ENCODE measurements at regions not wholly inside any gene's neighbourhood (a gene's known extent, or its start where the extent isn't known, plus 50 kb on each side); places are given as distances from the start of the nearest gene placed in this dataset.

DNA sequence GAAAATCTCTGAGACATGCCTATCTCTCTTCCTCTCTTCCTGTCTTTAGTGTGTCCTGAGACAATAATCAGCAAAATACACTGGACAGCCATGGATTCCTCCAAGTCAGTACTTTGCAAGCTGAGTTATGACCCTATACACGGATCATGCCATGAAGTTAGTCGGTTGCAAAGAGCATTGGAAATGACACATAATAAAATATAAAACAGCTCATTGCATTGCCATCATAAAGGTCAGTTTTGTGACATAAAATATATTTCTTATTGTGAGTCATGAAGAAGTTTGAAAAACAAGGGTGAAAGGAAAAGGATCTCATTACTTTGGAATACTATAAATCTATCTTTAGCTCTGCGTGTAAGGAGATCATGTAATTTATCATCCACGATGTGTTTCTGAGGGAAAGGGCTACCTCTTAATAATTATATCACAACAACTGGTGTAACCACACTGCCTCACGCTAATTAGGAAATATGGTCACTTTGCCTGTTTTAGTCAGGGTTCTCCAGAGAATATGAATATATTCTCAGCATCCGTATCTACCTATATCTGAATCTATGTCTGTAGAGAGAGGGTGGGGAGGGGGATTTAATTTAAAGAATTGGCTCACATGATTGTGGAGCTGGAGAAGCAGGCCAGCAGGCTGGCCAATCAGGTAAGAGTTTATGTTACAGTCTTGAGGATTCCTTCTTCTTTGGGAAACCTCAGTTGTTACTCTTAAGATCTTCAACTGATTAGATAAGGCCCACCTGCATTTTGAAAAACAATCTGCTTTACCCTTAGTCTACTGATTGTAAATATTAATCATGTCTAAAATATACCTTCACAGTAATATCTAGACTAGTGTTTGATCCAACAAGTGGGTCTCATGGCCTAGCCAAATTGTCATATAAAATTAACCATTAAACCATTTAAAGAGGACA, 198.8 kb downstream of the FAT3 start:
- Mint-ChIP-seq H3K4me3 (no peak overlapping the region), H3K36me3 (ENCODE audit: insufficient read depth) (peaks cover 1% of the 10 kb centered on the region), H3K27me3 (no peaks in the 10 kb centered on the region), H3K27ac (ENCODE audit: low read depth) (no peak overlapping the region), H3K4me1 (no peaks in the 10 kb centered on the region), H3K9me3 (peaks cover 14% of the 10 kb centered on the region)
- ATAC-seq (replicated peaks; ENCODE audit: extremely low read depth, poor library complexity, severe bottlenecking) (no peak), DNase-seq (ENCODE audit: low spot score in 2 of 2) (no peak)

DNA sequence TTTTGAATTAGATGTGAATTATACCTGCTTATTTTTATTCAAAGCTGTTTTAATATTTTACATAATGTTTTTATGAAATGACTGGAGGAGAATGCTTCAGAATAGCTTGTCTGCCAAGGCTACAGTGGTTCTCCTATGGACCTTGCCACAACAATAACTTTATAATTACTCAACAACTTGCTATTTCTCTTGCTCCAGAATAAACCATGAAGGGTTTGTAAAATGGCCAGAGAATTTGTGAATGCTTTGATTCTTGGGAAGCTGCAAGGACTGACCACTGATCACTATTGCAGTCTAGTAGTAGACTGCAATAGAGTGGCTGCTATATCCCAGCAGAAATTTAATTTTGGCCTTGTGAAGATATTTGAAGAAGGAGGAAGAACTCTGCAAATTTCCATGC, 199.7 kb downstream of the FAT3 start:
- Mint-ChIP-seq H3K9me3 (peaks cover 16% of the 10 kb centered on the region), H3K36me3 (ENCODE audit: insufficient read depth) (peaks cover 1% of the 10 kb centered on the region), H3K4me1 (no peaks in the 10 kb centered on the region), H3K4me3 (no peak overlapping the region), H3K27ac (ENCODE audit: low read depth) (no peak overlapping the region), H3K27me3 (no peaks in the 10 kb centered on the region)
- ATAC-seq (replicated peaks; ENCODE audit: extremely low read depth, poor library complexity, severe bottlenecking) = no peak
- no peak for DNase-seq (ENCODE audit: low spot score in 2 of 2)

- H3K9me3 Mint-ChIP-seq = peaks cover 21% of the 10 kb centered on the region
- H3K27me3 Mint-ChIP-seq = no peaks in the 10 kb centered on the region
- ATAC-seq (replicated peaks; ENCODE audit: extremely low read depth, poor library complexity, severe bottlenecking) (no peak), DNase-seq (ENCODE audit: low spot score in 2 of 2) (no peak)
- peaks cover 1% of the 10 kb centered on the region for H3K36me3 Mint-ChIP-seq (ENCODE audit: insufficient read depth)
- H3K4me1 Mint-ChIP-seq = no peaks in the 10 kb centered on the region
- no peak overlapping the region for H3K4me3 Mint-ChIP-seq
- H3K27ac Mint-ChIP-seq (ENCODE audit: low read depth) = no peak overlapping the region
Observed at GRCh38 chr11:92425127-92425526, 200.5 kb downstream of the FAT3 start.

DNA sequence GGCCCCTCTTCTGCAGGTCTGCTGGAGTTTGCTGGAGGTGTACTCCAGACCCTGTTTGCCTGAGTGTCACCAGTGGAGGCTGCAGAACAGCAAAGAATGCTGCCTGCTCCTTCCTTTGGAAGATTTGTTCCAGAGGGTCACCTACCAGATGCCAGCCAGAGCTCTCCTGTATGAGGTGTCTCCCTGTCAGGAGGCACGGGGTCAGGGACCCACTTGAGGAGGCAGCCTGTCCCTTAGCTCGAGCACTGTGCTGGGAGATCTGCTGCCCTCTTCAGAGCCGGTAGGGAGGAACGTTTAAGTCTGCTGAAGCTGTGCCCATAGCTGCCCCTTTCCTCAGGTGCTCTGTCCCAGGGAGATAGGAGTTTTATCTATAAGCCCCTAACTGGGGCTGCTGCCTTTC, 207.9 kb downstream of the FAT3 start:
- Mint-ChIP-seq H3K27me3 (no peaks in the 10 kb centered on the region), H3K9me3 (peaks cover 16% of the 10 kb centered on the region), H3K4me1 (no peaks in the 10 kb centered on the region), H3K36me3 (ENCODE audit: insufficient read depth) (no peaks in the 10 kb centered on the region), H3K4me3 (no peak overlapping the region), H3K27ac (ENCODE audit: low read depth) (no peak overlapping the region)
- no peak for ATAC-seq (replicated peaks; ENCODE audit: extremely low read depth, poor library complexity, severe bottlenecking)
- no peak for DNase-seq (ENCODE audit: low spot score in 2 of 2)

DNA sequence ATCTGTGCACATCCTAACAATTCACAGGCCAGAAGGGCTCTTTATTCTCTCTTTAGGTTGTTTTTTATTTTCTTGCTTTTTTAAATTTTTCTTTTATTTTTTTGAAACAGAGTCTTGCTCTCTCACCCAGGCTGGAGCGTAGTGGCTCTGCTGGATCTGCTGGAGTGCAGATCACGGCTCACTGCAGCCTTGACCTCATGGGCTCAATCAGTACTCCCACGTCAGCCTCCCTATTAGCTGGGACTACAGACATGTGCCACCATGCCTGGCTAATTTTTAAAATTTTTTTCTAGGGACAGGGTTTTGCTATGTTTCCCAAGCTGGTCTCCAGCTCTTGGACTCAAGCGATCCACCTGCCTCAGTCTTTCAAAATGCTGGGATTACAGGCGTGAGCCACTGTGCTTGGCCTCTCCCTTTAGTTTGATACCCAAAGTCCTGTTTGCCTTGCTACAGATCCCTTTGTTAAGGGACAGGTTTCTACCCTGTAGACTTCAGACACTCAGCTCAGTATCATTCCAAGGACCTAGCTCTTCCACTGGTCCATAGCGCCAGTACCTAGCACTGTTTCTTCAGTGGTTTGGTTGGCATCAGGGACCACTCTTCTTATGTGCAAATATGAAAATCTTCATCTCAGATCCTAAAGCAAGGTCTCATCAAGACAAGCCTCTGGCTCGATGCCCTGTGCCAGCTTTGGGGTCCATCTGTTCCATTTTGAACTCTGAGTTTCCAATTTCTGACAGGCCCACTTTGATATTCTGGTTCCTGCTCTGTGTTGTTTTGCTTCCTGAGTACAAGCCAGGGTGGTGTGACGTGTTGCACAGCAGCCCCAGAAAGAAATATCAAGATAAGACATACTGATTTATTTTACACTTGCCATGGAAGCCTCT, 211.7 kb downstream of the FAT3 start:
- no peak for ATAC-seq (replicated peaks; ENCODE audit: extremely low read depth, poor library complexity, severe bottlenecking)
- Mint-ChIP-seq H3K4me1 (no peaks in the 10 kb centered on the region), H3K36me3 (ENCODE audit: insufficient read depth) (no peaks in the 10 kb centered on the region), H3K4me3 (no peak overlapping the region), H3K27me3 (no peaks in the 10 kb centered on the region), H3K27ac (ENCODE audit: low read depth) (no peak overlapping the region), H3K9me3 (peaks cover 11% of the 10 kb centered on the region)
- DNase-seq (ENCODE audit: low spot score in 2 of 2) = no peak

DNA sequence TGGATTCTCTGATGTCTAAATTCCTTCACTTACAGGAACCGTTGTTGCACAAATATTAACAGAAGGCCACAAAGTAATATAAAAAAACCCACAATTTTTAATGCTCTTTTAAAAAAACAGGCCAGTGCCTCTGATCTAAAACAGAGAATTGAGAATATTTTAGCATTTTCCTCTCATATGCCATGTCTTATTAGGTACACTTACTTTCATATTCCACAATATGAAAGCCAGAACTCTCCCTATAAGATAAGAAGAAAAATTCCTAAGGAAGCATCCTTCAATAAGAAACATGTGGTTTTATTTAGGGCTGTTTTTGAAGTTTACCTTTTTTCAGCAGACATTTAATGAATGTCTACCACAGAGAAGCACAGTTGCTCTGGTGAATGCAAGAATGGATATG, 214.5 kb downstream of the FAT3 start:
- ATAC-seq (replicated peaks; ENCODE audit: extremely low read depth, poor library complexity, severe bottlenecking) (no peak), DNase-seq (ENCODE audit: low spot score in 2 of 2) (no peak)
- Mint-ChIP-seq H3K27ac (ENCODE audit: low read depth) (no peak overlapping the region), H3K27me3 (no peaks in the 10 kb centered on the region), H3K36me3 (ENCODE audit: insufficient read depth) (no peaks in the 10 kb centered on the region), H3K4me3 (no peak overlapping the region), H3K4me1 (no peaks in the 10 kb centered on the region), H3K9me3 (peaks cover 16% of the 10 kb centered on the region)

DNA sequence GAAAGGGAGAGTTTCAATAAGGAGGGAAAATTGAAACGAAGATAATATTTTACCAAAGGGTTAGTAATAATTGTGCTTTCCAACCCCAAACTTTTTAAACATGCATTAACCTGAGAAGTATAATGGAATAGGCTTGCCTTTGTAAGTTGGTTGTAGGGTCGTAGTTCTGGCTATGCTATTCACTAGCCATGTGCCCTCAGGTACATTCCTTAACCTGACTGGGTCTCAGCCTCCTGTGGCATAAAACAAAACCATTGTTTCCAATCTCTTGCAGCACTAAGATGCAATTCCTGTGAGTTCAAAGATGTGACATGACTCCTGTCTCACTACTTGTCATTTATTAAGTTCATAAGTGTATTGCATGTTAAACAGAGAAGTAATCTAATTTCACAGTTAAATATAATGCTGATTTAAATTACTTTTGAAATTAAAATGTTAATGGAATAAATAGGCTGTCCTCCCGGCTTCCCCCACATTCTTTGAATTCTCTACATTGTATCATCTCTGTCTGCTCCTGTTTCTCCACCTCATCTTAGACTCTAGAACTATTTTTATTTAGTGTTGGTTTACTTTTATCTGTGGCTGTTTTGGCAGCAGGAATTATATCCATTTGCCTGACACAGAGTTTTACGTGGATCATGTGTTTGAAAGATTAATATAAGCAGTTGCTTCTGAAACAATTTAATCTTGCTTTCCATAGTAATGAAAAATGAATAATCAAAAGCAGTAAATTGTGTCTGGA, 216.3 kb downstream of the FAT3 start:
- DNase-seq (ENCODE audit: low spot score in 2 of 2) (no peak), ATAC-seq (replicated peaks; ENCODE audit: extremely low read depth, poor library complexity, severe bottlenecking) (no peak)
- Mint-ChIP-seq H3K4me1 (no peaks in the 10 kb centered on the region), H3K4me3 (no peak overlapping the region), H3K9me3 (peaks cover 16% of the 10 kb centered on the region), H3K27ac (ENCODE audit: low read depth) (no peak overlapping the region), H3K27me3 (no peaks in the 10 kb centered on the region), H3K36me3 (ENCODE audit: insufficient read depth) (no peaks in the 10 kb centered on the region)

- ATAC-seq (replicated peaks; ENCODE audit: extremely low read depth, poor library complexity, severe bottlenecking) = no peak
- Mint-ChIP-seq H3K4me3 (no peak overlapping the region), H3K27me3 (no peaks in the 10 kb centered on the region), H3K36me3 (ENCODE audit: insufficient read depth) (no peaks in the 10 kb centered on the region), H3K27ac (ENCODE audit: low read depth) (no peak overlapping the region), H3K9me3 (peaks cover 16% of the 10 kb centered on the region), H3K4me1 (no peaks in the 10 kb centered on the region)
- no peak for DNase-seq (ENCODE audit: low spot score in 2 of 2)
Observed at GRCh38 chr11:92441443-92441726, 216.8 kb downstream of the FAT3 start.

DNA sequence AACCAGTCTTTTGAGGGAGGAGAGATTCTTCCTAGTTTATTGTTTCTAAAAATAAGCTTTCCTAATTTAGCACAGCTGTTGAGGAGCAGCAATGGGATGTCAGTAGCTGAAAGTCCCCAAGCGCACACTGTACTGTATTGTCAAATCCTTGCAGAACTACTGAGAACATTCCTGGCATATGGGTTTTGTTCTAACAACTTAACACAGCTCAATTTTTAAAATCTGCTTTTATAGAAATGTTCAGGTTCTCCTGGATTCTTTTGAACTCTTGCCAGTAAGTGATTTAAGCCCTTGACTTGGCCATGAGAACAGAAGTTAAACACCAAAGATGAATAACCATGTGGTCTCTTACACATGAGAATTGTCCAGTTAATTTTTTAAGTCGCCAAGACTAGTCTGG, 218.6 kb downstream of the FAT3 start:
- no peak for ATAC-seq (replicated peaks; ENCODE audit: extremely low read depth, poor library complexity, severe bottlenecking)
- no peak for DNase-seq (ENCODE audit: low spot score in 2 of 2)
- Mint-ChIP-seq H3K9me3 (peaks cover 11% of the 10 kb centered on the region), H3K27ac (ENCODE audit: low read depth) (no peak overlapping the region), H3K27me3 (no peaks in the 10 kb centered on the region), H3K4me1 (no peaks in the 10 kb centered on the region), H3K4me3 (no peak overlapping the region), H3K36me3 (ENCODE audit: insufficient read depth) (no peaks in the 10 kb centered on the region)

DNA sequence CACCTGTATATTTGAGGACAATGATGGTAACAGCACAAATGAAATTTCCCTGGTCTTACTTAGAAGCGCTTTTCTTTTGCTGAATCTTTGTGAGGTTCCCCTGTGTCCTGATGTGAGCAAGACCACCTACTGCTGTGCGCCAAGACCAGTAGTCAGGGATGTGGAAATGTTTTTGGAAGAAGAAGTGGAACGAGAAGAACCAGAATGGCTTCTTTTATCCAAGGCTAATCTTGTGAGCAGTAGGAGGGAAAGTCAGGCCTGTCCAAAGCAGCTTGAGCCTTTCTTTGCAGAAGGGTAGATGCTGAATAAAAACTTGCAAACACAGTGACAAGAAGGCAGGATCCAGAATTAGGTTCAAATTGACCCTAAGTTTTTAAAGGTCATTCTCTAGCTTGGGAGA, 223.0 kb downstream of the FAT3 start:
- DNase-seq (ENCODE audit: low spot score in 2 of 2) (no peak), ATAC-seq (replicated peaks; ENCODE audit: extremely low read depth, poor library complexity, severe bottlenecking) (no peak)
- Mint-ChIP-seq H3K4me3 (no peak overlapping the region), H3K9me3 (peaks cover 11% of the 10 kb centered on the region), H3K36me3 (ENCODE audit: insufficient read depth) (no peaks in the 10 kb centered on the region), H3K4me1 (no peaks in the 10 kb centered on the region), H3K27ac (ENCODE audit: low read depth) (no peak overlapping the region), H3K27me3 (no peaks in the 10 kb centered on the region)

- ATAC-seq (replicated peaks; ENCODE audit: extremely low read depth, poor library complexity, severe bottlenecking) (no peak), DNase-seq (ENCODE audit: low spot score in 2 of 2) (no peak)
- Mint-ChIP-seq H3K4me1 (no peaks in the 10 kb centered on the region), H3K36me3 (ENCODE audit: insufficient read depth) (no peaks in the 10 kb centered on the region), H3K27ac (ENCODE audit: low read depth) (no peak overlapping the region), H3K9me3 (peaks cover 6% of the 10 kb centered on the region), H3K4me3 (no peak overlapping the region), H3K27me3 (no peaks in the 10 kb centered on the region)
Observed at GRCh38 chr11:92449222-92449621, 224.6 kb downstream of the FAT3 start.

DNA sequence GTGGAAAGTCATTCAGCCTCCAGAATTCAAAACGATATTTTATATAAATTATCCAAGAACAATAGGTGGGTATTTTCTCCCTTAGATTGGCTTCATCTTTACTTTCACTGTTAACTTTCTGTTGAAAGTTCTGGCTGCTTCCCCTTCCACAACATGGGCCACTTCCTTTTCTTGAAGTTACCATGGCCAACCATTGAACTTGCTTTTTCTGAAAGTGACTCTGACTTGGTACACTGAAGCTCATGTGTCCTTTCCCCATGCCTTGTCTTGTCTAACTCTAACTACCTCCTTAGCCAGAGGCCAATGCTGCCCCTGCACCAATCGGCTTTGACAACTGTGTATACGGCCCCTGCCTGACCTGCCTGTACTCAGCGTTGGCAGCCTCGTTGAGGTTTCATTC, 225.2 kb downstream of the FAT3 start:
- H3K9me3 Mint-ChIP-seq = peaks cover 6% of the 10 kb centered on the region
- H3K36me3 Mint-ChIP-seq (ENCODE audit: insufficient read depth) = no peaks in the 10 kb centered on the region
- no peak overlapping the region for H3K4me3 Mint-ChIP-seq
- ATAC-seq (replicated peaks; ENCODE audit: extremely low read depth, poor library complexity, severe bottlenecking) (no peak), DNase-seq (ENCODE audit: low spot score in 2 of 2) (no peak)
- no peak overlapping the region for H3K27ac Mint-ChIP-seq (ENCODE audit: low read depth)
- H3K27me3 Mint-ChIP-seq = no peaks in the 10 kb centered on the region
- H3K4me1 Mint-ChIP-seq = no peaks in the 10 kb centered on the region

All from central memory CD8-positive, alpha-beta T cell (primary cell).